Calu3 (cell line): ENCODE measurements at regions not wholly inside any gene's neighbourhood (a gene's known extent, or its start where the extent isn't known, plus 50 kb on each side); places are given as distances from the start of the nearest gene placed in this dataset.

Source experiments
- BruUV-seq: library from RNA; stranded (reverse); fragments of 400-500 nt; replicated peaks from 2 replicates; lab custom pipeline; 2021; lab: Mats Ljungman, UMichigan
- CTCF ChIA-PET: fragments of 300-600 bp; sonication (Branson Sonifier 250); formaldehyde crosslinking; loops from one replicate; lab custom pipeline; 2022; ENCODE audit warnings: antibody characterized with exemption; lab: Charles Lee
- DNase-seq: peaks from one replicate; pipeline ENCODE4 v3.0.0; 2022
- H3K27ac Mint-ChIP-seq: one replicate; pipeline ENCODE4 v1.8.0; 2022; ENCODE audit warnings: mixed read lengths; ENCODE audit not compliant: unreplicated experiment
- H3K27me3 Mint-ChIP-seq: one replicate; pipeline ENCODE4 v1.8.0; 2022; ENCODE audit warnings: mixed read lengths; ENCODE audit not compliant: unreplicated experiment
- H3K36me3 Mint-ChIP-seq: one replicate; pipeline ENCODE4 v1.8.0; 2022; ENCODE audit warnings: mild to moderate bottlenecking, moderate library complexity, mixed read lengths; ENCODE audit not compliant: insufficient read depth, unreplicated experiment
- H3K4me1 Mint-ChIP-seq: one replicate; pipeline ENCODE4 v1.8.0; 2022; ENCODE audit warnings: mild to moderate bottlenecking, low read depth, mixed read lengths; ENCODE audit not compliant: unreplicated experiment
- H3K4me3 Mint-ChIP-seq: one replicate; pipeline ENCODE4 v1.8.0; 2022; ENCODE audit warnings: mild to moderate bottlenecking, low read depth, moderate library complexity, mixed read lengths; ENCODE audit not compliant: unreplicated experiment
- H3K9me3 Mint-ChIP-seq: one replicate; pipeline ENCODE4 v1.8.0; 2022; ENCODE audit warnings: low read depth, mixed read lengths; ENCODE audit not compliant: unreplicated experiment
- intact Hi-C: fragments of 100-400 bp; cut with micrococcal nuclease; formaldehyde crosslinking; loops from one replicate; pipeline ENCODE4 v1.10.0; 2022; ENCODE audit not compliant: unreplicated experiment
- TF ChIP-seq, protein P1 (sequence below): fragments of 200-600 bp; IDR thresholded peaks from one replicate; pipeline ENCODE4 v1.8.0; 2022; ENCODE audit warnings: antibody characterized with exemption; ENCODE audit not compliant: unreplicated experiment

DNA sequence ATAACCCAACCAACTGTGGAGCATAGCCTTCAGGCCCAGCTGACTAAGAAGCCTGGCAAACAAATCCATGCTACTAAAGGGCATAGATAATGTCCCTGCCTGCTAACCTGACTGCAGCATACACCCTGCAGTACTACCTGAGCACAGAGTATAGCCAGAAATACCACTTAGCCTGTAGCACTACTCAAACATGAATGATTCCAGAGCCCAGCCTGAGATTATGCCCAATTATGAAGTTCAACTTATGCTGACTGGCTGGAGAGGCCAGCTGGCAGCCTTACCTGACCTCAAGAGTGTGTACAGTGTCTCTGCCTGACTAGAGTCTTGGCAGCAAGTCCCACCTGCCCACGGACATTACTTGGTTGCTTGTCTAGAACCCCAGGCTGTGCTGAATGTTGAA, 1265.3 kb downstream of the CDH11 start:
- Mint-ChIP-seq H3K9me3 (no peaks in the 10 kb centered on the region), H3K4me1 (no peaks in the 10 kb centered on the region), H3K4me3 (no peak overlapping the region), H3K36me3 (no peaks in the 10 kb centered on the region), H3K27ac (no peak overlapping the region), H3K27me3 (no peaks in the 10 kb centered on the region)
- intact Hi-C loops: no loop called here
- CTCF ChIA-PET: no interaction called here
- DNase-seq: no peak
- TF ChIP-seq, protein P1, sequence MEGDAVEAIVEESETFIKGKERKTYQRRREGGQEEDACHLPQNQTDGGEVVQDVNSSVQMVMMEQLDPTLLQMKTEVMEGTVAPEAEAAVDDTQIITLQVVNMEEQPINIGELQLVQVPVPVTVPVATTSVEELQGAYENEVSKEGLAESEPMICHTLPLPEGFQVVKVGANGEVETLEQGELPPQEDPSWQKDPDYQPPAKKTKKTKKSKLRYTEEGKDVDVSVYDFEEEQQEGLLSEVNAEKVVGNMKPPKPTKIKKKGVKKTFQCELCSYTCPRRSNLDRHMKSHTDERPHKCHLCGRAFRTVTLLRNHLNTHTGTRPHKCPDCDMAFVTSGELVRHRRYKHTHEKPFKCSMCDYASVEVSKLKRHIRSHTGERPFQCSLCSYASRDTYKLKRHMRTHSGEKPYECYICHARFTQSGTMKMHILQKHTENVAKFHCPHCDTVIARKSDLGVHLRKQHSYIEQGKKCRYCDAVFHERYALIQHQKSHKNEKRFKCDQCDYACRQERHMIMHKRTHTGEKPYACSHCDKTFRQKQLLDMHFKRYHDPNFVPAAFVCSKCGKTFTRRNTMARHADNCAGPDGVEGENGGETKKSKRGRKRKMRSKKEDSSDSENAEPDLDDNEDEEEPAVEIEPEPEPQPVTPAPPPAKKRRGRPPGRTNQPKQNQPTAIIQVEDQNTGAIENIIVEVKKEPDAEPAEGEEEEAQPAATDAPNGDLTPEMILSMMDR: no peak
- no TSS peak for BruUV-seq

DNA sequence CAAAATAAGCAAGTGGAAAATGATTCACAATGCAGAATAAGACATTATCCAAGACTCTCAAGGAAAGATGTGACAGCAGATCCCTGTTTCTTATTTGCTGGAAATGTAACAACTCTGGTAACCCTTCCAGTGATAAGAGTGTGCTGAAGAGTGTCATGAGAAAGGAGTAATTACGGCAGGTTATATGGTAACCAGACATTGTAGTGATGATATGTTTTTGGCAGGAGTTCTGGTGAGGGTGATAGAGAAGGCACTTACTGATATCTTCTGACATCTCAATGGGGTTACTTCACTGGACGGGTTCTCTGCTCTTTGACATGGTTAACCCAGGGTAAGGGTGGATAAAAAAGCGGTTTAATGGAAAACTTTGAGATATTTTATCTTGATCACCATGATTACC, 1270.9 kb downstream of the CDH11 start:
- Mint-ChIP-seq H3K36me3 (no peaks in the 10 kb centered on the region), H3K9me3 (no peaks in the 10 kb centered on the region), H3K4me3 (no peak overlapping the region), H3K4me1 (no peaks in the 10 kb centered on the region), H3K27ac (no peak overlapping the region), H3K27me3 (no peaks in the 10 kb centered on the region)
- TF ChIP-seq, protein P1: no peak
- intact Hi-C loops: no loop called here
- BruUV-seq: no TSS peak
- DNase-seq: no peak
- CTCF ChIA-PET: no interaction called here

DNA sequence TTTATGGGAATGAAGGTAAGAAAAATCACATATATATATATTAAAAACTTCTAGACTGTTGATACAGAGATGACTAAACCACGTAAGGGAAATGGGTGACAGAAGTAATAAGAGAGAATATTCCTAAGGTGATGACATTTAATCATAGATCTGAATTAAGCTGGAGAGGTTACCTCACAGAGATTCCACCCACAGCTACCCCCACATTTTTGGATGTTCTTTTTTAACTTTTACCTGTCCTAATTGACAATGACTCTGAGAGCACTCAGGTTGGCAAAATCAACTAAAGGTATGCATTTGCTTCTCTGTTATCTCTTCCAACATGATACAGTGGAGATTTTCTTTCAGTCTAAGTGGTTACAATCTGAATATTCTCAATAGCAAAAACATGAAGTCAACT, 1280.6 kb downstream of the CDH11 start:
- TF ChIP-seq, protein P1: no peak
- no peak overlapping the region for H3K4me3 Mint-ChIP-seq
- DNase-seq: no peak
- no peaks in the 10 kb centered on the region for H3K4me1 Mint-ChIP-seq
- intact Hi-C loops: no loop called here
- peaks cover 15% of the 10 kb centered on the region for H3K9me3 Mint-ChIP-seq
- CTCF ChIA-PET: no interaction called here
- H3K27me3 Mint-ChIP-seq: no peaks in the 10 kb centered on the region
- H3K27ac Mint-ChIP-seq: no peak overlapping the region
- no TSS peak for BruUV-seq
- H3K36me3 Mint-ChIP-seq: no peaks in the 10 kb centered on the region

DNA sequence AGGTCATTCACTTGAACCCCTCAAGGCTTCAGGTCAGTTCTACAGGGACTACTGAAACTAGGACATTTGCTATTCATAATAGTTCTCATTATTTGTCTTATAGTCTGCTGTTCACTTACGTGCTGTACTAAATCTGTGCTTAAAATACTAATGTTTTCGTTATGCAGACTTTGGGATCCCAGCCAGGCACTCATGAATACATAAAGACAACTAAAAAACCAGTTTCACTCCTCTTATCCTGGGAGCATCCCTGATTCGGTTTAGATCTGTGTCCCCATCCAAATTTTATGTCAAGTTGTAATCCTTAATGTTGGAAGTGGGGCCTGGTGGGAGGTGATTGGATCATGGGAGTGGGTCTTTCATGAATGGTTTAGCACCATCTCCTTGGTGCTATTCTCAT, 1291.8 kb downstream of the CDH11 start:
- TF ChIP-seq, protein P1: no peak

More for the DNA sequence above, 1291.8 kb downstream of the CDH11 start:
- Mint-ChIP-seq H3K27me3 (no peaks in the 10 kb centered on the region), H3K36me3 (no peaks in the 10 kb centered on the region), H3K4me1 (no peaks in the 10 kb centered on the region), H3K27ac (no peak overlapping the region), H3K9me3 (peaks cover 17% of the 10 kb centered on the region), H3K4me3 (no peak overlapping the region)
- CTCF ChIA-PET: interaction anchor here (0.5 kb wide), 1 partner anchor 172 kb away, joined by 4 read pairs; no protein-coding TSS in a partner anchor
- BruUV-seq: no TSS peak
- intact Hi-C loops: no loop called here
- DNase-seq: no peak
